HL-60 (cell line): ENCODE measurements at regions not wholly inside any gene's neighbourhood (a gene's known extent, or its start where the extent isn't known, plus 50 kb on each side); places are given as distances from the start of the nearest gene placed in this dataset.

Experiments used
- GABPA ChIP-seq: IDR thresholded peaks from 2 replicates; pipeline ENCODE4 v1.6.1; 2012; ENCODE audit warnings: low read depth
- POLR2AphosphoS5 ChIP-seq: IDR thresholded peaks from 2 replicates; pipeline ENCODE4 v1.6.1; 2012; ENCODE audit warnings: low read depth
- TF ChIP-seq, protein P1 (sequence below): IDR thresholded peaks from one replicate; pipeline ENCODE4 v1.5.1; 2011; ENCODE audit warnings: low read length, control low read depth, inconsistent platforms; ENCODE audit not compliant: insufficient read depth
- TF ChIP-seq, protein P2 (sequence below): IDR thresholded peaks from 2 replicates; pipeline ENCODE4 v1.6.1; 2012; ENCODE audit warnings: low read depth; ENCODE audit not compliant: insufficient replicate concordance

DNA sequence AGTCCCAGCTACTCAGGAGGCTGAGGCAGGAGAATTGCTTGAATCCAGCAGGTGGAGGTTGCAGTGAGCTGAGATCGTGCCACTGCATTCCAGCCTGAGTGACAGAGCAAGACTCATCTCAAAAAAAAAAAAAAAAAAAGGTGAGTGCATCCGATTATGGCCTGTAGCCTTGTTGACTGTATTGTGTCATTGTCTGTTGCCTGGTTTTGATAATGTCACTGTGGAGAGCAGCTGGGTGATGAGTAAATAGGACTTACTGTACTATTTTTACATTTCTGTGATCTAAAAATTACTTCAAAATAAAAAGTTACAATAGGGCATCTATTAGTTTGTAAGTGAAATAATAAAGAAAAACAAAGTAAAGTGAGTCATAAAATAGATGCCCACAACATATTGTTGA lies 134.1 kb upstream of the SALL4 start:
- TF ChIP-seq, protein P1, sequence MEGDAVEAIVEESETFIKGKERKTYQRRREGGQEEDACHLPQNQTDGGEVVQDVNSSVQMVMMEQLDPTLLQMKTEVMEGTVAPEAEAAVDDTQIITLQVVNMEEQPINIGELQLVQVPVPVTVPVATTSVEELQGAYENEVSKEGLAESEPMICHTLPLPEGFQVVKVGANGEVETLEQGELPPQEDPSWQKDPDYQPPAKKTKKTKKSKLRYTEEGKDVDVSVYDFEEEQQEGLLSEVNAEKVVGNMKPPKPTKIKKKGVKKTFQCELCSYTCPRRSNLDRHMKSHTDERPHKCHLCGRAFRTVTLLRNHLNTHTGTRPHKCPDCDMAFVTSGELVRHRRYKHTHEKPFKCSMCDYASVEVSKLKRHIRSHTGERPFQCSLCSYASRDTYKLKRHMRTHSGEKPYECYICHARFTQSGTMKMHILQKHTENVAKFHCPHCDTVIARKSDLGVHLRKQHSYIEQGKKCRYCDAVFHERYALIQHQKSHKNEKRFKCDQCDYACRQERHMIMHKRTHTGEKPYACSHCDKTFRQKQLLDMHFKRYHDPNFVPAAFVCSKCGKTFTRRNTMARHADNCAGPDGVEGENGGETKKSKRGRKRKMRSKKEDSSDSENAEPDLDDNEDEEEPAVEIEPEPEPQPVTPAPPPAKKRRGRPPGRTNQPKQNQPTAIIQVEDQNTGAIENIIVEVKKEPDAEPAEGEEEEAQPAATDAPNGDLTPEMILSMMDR, result no peak
- TF ChIP-seq POLR2AphosphoS5 (no peak), GABPA (no peak)
- TF ChIP-seq, protein P2, sequence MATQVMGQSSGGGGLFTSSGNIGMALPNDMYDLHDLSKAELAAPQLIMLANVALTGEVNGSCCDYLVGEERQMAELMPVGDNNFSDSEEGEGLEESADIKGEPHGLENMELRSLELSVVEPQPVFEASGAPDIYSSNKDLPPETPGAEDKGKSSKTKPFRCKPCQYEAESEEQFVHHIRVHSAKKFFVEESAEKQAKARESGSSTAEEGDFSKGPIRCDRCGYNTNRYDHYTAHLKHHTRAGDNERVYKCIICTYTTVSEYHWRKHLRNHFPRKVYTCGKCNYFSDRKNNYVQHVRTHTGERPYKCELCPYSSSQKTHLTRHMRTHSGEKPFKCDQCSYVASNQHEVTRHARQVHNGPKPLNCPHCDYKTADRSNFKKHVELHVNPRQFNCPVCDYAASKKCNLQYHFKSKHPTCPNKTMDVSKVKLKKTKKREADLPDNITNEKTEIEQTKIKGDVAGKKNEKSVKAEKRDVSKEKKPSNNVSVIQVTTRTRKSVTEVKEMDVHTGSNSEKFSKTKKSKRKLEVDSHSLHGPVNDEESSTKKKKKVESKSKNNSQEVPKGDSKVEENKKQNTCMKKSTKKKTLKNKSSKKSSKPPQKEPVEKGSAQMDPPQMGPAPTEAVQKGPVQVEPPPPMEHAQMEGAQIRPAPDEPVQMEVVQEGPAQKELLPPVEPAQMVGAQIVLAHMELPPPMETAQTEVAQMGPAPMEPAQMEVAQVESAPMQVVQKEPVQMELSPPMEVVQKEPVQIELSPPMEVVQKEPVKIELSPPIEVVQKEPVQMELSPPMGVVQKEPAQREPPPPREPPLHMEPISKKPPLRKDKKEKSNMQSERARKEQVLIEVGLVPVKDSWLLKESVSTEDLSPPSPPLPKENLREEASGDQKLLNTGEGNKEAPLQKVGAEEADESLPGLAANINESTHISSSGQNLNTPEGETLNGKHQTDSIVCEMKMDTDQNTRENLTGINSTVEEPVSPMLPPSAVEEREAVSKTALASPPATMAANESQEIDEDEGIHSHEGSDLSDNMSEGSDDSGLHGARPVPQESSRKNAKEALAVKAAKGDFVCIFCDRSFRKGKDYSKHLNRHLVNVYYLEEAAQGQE, result no peak
